Activated CD4-positive, alpha-beta T cell treated with anti-CD3 and anti-CD28 coated beads, Interleukin-2, amount 50 U/mL, for 16 hours (primary cell): ENCODE measurements at regions not wholly inside any gene's neighbourhood (a gene's known extent, or its start where the extent isn't known, plus 50 kb on each side); places are given as distances from the start of the nearest gene placed in this dataset.
"Not testable (repeated sequence)": the region's sequence is repeated elsewhere in the genome, so short reads cannot be mapped to it uniquely, and the experiment has no call there.

Source experiments
- DNase-seq: peaks from one replicate; pipeline ENCODE4 v3.0.0-alpha.2; 2020

DNA sequence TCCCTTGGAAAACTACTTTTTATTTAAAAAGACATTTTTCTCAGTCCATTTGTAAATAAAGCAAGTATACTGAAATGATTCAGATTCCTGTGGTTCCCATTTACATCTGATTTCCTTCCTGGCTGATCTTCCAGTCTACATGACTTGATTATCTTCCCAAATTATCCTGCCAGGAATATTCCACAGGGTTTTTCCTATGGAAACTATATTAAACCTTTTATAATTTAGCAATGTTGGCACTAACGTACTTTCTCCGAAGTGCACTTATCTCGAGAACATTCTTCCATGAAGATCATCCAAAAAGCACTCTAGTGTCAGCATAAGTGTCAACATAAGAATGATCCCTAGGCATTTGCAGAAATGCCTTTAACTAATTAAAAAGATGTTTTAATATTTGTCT lies 347.7 kb upstream of the KIF2B start:
- no peak for DNase-seq

DNA sequence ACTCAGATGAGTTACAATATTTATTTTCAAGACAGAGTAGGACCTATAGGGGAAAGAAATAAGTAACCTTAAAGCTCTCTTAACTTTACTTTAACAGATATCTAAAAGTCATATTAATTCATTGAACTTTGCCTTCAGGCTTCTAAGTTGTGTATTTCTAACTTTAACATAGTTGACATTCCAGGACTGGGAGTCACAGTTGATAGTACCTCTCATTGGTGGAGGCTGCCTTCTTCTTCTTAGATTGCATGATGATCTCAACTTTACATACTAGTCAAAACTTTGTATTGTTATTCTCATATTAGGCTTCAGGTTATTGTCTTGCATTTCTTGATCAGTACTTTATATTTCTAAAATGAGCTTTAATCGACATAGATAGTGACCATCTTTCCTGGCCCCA lies 350.1 kb upstream of the KIF2B start:
- no peak for DNase-seq

DNA sequence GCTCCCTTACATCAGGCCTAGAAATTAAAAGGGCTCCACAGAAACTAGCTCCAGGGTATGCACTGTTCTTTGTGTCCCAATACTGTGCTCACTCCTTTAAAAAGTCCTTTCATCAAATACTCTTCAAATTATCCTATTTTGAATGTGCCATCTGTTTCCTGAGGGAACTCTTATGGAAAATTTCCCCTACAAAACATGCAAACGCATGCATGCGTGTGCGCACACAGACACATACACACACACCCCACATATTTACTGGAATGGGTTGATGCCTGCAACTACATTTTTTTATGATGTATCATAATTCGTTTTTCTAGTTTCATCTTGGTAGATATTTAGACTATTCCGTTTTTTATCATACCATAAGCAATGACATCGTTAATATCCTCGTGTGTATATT lies 351.2 kb upstream of the KIF2B start:
- DNase-seq = no peak

DNA sequence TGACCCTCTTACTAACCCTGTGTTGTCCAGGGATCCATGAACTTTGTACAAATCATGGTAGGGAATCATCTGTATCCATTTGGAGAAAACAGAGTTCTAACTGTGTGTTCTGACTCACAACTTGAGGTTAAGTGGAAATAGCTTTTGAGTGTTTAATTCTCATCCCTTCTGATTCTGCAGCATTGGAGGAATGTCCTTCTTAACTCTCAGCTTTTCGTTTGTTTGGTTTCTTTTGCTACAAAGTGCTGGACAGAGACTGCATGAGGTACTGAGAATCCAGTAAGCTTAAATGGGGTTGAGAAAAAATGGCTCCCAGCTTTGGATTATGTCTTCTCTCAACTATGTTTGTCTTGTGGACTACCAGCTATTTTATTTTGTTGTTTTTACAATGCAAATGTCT lies 352.1 kb upstream of the KIF2B start:
- DNase-seq = no peak

DNA sequence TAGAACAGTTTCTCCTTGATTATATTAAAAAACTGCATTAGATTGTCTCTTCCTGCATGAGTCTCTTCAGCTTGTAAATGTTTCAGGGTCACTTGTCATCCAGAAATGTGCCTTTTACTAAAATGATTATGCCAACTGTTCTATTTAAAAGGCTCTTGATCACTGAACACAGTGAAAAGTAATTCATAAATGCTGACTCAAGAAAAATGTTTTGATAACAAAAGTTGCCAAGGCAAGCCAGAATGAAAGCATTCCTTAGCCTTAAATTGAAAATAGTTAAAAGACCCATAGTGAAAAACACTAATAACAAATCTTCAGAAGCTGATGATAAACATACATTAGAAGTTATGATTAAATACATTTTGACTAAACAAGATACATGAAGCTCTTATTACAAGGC lies 356.0 kb upstream of the KIF2B start:
- DNase-seq = no peak

DNA sequence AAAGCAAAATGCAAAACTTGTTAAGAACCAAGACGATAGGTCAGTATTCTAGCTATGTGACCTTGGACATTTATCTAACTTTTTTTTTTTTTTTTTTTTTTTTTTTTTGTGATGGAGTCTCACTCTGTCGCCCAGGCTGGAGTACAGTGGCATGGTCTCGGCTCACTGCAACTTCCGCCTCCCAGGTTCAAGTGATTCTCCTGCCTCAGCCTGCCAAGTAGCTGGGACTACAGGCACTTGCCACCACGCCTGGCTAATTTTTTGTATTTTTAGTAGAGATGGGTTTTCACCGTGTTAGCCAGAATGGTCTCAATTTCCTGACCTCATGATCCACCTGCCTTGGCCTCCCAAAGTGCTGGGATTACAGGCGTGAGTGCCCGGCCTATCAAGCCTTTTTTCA lies 358.3 kb upstream of the KIF2B start:
- DNase-seq = not testable (repeated sequence)

DNA sequence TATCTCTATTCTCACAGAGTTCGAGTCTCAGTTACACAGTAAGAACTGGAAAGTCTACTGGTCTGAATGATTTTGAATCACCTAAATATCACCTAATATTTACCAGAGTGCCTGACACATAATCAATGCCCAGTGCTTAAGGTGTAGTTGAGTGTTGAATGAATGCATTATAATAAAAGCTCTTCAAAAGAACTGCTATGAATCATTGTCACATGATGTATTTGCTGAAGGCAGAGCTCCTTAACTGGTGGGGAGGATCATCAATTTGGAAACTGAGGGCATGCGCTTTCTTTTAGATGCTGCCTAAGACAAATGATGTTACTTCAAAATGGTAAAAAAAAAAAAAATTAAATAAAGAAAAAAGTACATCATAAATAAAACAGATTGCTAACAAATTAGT lies 359.4 kb upstream of the KIF2B start:
- no peak for DNase-seq

DNA sequence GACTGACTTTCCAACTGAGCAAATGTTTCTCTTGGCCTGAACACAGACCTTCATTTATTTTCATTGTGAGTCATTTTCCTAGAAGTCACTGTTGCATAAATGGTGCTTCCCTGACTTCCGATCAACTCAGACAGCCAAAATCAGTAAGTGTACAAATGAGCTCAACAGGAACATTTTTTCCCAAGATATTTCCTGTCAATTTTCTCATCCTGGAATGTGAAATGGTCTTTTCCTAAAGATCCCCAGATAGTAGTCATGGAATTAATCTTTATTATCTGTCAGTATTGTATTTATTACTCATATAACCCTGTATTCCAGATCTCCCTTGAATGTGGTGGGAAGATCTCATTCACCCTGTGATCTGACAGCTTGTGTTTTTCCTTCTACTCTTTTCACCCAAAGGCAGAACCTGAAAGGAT lies 360.3 kb upstream of the KIF2B start:
- no peak for DNase-seq

DNA sequence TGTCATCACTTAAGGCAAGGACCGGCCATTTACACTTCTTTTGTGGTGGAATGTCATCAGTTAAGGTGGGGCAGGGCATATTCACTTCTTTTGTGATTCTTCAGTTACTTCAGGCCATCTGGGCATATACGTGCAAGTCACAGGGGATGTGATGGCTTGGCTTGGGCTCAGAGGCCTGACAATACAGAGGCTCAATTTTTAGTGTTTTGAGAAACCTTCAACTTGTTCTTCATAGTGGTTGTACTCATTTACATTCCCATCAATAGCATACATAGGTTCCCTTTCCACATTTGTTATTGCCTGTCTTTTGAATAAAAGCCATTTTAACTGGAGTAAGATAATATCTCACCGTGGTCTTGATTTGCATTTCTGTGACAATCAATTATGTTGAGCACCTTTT lies 366.8 kb upstream of the KIF2B start:
- DNase-seq = not testable (repeated sequence)

DNA sequence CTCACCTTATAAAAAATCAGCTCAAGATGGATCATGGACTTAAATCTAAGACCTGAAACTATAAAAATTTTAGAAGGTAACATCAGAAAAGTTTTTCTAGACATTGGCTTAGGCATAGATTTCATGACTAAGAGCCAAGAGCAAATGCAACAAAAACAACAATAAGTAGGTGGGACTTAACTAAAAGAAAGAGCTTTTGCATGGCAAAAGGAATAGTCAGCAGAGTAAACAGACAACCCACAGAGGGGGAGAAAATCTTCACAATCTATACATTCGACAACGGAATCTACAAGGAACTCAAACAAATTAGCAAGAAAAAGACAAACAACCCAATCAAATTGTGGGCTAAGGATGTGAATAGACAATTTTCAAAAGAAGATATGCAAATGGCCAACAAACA lies 368.4 kb upstream of the KIF2B start:
- DNase-seq = no peak

DNA sequence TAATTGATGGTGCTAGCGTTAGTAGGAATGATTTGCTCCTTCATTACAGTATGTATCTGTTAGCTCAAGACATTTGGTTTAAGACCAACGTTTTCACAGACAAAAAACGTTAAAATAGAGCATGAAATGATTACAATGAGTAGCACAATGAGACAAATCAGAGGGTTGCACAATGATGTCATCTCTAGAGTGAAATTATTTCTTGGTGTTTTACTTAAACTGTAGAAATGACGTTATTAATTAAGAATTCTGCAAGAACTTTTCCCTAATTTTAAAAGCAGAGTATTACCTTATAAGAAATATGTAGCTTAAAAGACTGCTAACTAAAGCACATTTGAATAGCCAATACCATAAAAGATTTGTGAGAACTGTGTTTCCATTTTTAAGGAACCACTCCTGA lies 373.4 kb upstream of the KIF2B start:
- DNase-seq = no peak

DNA sequence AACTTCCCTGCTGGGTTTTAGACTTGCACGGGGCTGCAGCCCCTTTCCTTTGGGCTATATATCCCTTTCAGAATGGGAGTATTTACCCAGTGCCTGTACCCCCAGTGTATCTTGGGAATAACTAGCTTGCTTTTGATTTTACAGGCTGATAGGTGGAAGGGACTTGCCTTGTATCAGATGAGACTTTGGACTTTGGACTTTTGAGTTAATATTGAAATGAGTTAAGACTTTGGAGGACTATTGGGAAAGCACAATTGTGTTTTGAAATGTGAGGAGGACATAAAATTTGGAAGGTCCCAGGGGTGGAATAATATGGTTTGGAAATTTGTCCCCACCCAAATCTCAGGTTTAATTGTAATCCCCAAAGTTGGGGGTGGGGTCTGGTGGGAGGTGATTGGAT lies 393.8 kb upstream of the KIF2B start:
- DNase-seq = no peak

DNA sequence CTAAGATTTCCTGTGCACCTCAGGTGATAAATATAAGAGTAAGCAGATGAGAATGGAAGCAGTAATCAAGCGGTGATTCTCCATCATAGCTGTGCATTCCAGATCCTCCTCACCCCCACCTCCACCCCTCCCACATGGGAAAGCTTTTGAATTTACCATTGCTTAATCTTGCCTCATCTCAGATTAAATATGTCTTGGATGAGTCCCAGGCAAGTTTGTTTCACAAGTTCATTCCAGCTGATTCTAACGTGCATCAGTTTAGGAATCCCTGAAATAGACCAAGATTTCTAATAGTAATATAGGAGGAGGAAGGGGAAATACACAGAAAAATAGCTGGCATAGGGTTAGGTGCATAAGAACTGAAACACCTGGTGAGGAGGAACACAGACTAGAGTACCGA lies 396.2 kb upstream of the KIF2B start:
- DNase-seq = no peak

DNA sequence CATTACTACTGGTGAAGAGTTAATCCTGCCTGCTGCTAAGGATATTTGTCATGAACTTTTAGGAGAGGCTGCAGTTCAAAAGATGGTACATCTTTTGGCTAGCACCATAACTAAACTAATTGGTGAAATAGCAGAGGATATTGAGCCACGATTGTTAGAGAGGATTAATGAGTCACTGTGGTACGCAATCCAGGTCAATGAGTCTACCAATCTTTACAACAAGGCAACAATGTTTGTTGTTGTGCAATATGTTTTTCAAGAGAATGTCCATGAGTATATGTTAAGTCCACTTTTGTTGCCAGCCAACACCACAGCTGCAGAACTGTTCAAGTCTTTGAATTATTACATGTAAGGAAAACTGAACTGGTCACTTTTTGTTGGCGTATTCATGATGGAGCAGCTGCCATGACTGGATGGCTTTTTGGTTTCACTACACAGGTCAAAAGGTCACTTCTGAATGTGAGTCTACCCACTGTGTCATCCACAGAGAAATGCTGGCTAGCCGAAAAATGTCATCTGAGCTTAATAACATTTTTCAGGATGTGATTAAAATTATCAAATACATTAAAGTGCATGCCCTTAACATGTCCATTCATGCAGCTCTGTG lies 402.6 kb upstream of the KIF2B start:
- DNase-seq = no peak

DNA sequence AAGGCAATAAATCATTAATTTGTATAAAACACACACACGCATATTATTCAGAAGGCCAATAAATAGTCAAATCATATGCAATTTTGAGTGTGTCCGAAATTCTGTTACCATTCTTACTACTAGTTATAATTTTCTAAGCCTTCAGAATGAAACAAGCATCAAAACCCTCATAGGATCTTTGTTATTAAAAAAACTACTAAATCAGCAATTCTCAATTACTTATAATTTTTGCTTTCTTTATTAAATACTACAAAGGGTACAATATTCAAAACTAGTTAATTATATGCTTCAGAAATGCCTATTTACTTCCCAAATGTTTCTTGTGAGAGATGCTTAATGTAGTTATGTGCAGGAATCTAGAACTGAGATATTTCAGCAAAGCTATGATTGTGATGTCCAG lies 413.1 kb upstream of the KIF2B start:
- no peak for DNase-seq

DNA sequence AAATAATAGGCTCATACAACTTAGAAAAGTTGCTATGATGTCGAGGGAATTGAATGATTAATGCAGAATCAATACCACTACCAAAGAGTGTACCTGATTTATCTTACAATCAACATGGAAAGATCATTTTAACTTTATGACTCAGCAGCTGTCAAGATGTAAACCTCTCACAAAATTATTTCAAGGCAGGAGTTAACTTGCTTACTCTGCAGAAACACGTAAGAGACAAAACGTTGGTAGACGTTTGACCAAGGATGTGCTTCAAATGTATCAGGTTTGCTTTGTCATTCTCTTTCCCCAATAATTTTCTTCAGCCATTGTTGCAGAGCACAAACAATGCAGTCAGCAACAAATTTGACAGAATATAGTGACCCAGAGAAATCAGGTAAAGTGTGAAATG lies 415.8 kb upstream of the KIF2B start:
- DNase-seq = no peak

DNA sequence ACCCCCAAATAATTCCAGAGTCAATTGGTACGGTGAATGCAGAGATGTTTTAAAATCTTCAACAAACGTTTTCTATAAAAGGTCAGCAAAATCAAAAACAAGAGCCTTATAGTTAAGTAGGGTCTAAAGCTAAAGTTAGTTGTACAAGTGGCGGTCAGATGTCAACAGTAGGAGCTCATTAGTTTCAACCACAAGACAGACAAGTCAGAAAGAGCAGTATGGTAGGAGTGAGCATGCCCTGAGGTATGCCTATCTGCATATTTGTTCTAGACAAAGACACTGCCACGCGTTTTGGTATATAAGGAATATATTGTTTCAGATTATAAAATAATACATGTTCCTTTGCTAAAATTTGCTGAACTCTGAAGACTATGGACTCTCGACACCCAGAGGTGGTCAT lies 431.5 kb upstream of the KIF2B start:
- DNase-seq = no peak

DNA sequence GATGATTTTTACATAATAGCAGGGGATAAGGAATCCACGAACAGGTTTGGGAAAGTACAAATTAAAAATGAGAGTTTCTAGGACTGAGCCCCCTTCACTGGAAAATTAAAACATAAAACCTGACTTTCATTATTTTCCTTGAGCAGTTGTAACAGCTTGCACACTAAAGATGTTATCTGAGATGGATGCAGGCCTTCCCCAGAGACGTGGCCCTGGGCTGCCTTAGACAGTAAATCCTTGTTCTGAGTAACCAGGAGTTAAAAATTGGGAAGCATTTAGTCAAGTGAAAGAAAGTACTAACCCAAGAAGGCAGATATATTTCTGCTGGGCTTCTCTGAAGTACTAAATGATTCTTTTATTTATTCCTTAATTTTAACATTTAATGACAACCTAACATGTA lies 432.2 kb upstream of the KIF2B start:
- no peak for DNase-seq

DNA sequence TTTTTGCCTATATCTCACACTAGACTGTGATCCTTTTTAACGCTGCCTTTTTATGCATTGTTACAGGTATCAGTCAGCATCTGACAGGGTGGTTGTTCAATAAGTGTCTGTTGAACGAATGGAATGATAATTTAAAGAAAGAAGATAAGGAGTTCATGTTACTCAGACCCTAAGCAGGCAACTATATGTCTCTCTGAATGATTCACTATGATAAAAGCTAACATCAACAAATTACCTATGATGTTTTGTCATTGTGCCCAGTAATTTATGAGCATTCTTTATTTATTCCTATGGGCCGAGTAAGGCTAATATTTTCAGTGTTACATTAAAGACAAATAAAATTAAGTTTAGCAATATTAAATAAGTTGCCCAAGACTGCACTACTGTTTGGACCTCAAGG lies 435.0 kb upstream of the KIF2B start:
- DNase-seq = no peak

DNA sequence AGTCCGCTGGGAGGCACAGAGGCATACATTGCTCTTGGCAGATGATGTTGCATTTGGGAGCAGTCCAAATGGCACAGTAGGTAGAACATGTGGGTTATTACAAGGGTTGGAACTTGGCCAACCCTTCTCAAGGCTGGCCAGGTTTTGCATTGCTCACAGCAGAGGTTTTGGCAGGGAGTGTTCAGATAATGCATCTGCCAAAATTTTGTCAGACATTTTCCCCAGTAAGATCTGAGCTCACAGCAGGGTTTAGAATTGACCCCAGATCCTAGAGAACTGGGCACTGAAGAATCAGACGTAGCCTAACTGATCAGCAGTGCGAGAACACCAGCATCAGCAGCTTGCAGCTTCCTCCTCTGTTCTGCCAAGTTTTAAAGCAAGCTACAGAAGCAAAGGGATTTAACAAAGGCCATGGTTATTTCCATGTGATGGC lies 468.8 kb upstream of the KIF2B start:
- DNase-seq = no peak

DNA sequence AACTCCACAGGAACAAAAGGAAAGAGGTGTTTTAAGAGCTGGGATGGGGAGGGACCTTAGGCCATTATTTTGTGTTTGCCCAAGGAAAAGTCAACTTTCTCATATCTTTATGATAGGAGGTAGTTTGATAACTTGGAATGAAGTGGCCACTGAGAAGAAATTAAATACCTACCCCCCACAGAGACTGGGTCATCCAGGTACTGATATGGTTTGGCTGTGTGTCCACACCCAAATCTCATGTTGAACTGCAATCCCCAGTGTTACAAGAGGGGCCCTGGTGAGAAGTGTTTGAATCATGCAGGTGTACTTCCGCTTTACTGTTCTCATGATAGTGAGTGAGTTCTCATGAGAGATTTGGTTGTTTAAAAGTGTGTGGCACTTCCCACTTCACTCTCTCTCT lies 477.9 kb upstream of the KIF2B start:
- DNase-seq = no peak

DNA sequence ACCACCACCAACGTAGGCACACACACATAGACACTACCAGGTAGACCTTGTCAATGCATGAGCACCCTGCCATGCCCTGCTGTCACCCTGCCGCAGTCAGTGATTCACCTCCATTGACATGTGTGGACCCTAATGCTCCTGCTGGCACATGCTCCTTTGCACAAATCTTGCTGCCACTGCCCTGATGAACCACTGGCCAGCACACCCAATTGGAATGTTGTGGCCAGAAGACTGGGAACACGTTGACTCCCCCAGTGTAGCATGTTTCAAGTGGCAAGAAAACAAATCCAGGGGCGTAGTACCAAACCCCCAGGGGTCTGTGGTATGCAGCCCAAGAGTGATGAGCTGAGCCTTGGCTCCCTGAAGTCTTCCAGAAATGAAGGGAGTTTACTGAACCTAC lies 486.4 kb upstream of the KIF2B start:
- no peak for DNase-seq

DNA sequence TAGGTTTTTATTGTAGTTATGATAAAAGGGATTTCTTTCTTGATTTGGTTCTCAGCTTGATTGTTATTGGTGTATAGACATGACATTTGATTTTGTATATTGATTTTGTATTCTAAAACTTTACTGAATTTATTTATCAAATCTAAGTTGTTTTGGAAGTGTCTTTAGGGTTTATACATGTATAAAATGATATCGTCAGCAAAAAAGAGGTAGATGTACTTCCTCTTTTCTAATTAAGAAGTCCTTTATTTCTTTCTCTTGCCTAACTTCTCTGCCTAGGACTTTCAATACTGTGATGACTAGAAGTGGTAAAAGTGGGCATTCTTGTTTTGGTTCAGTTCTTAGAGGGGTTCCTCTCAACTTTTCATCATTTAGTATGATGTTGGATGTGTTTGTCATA lies 487.3 kb upstream of the KIF2B start:
- no peak for DNase-seq

DNA sequence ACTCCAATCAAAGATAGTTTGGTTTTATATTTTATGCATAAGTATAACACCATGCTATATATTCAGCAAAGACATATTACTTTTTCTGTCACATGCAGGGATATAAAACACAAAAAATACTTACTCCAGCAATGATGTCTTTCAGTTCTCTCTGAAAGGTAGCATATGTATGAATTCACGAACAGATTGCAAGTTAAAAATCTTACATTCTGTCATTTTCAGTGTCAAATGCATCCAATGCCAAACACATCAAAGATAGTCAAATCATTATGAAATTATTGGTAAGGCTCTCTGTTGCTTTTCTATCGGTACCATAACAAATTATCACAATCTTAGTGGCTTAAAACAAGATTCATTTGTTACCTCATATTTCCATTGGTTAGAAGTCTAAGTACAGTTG lies 492.0 kb upstream of the KIF2B start:
- no peak for DNase-seq

DNA sequence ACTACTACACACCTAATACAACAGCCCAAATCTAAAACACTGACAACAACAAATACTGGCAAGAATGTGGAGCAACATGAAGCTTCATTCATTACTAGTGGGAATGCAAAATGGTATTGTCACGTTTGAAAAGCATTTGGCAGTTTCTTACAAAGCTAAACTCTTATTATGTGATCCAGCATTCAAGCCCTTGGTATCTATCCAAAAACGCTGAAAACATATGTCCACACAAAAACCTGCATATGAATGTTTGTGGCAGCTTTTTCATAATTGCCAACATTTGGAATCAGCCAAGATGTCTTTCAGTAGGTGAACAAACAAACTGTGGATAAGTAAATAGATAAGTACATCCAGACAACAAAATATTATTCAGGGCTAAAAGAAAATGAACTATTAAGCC lies 501.1 kb upstream of the KIF2B start:
- DNase-seq = no peak

DNA sequence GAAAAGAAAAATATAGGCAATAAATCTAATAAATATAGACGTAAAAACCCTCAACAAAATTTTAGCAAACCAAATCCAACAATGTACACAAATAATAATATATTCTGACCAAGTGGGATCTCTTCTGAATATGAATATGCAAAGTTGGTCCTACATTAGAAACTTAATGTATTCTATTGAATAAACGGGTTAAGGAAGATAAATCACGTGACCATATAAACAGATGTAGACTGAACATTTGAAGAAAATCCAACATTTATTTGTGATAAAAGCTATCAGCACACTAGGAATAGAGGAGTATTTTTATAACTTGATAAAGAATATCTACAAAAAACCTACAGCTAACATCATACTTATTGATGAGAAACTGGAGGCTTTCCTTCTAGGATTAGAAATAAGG lies 502.8 kb upstream of the KIF2B start:
- DNase-seq = no peak
